Endothelial cell of umbilical vein (primary cell): ENCODE measurements at regions not wholly inside any gene's neighbourhood (a gene's known extent, or its start where the extent isn't known, plus 50 kb on each side); places are given as distances from the start of the nearest gene placed in this dataset.

Source experiments
- BruUV-seq: library from RNA; stranded (reverse); fragments of 400-500 nt; replicated peaks from 2 replicates; lab custom pipeline; 2021; lab: Mats Ljungman, UMichigan
- CTCF ChIA-PET: fragments of 300-600, 350-600 bp; sonication (Branson Sonifier 250); formaldehyde crosslinking; loops from one replicate; lab custom pipeline; 2021; ENCODE audit warnings: antibody characterized with exemption, inconsistent platforms; lab: Charles Lee
- POLR2A ChIA-PET: fragments of 300-600, 350-600 bp; sonication (Branson Sonifier 250); formaldehyde crosslinking; loops from one replicate; lab custom pipeline; 2021; ENCODE audit warnings: antibody characterized with exemption, inconsistent platforms; lab: Charles Lee
- DNase-seq: peaks from one replicate; pipeline ENCODE4 v3.0.0-alpha.2; 2011; ENCODE audit warnings: low read depth, low spot score
- FAIRE-seq: peaks from 2 replicates; lab custom pipeline; 2011; peaks lifted over from hg19 to GRCh38; lab: Jason Lieb, UNC
- H2AFZ ChIP-seq: 2 replicates; pipeline ENCODE4 v1.6.0; 2012; ENCODE audit warnings: low read depth, low read length, control low read depth, inconsistent platforms
- H3K27ac ChIP-seq: 2 replicates; pipeline ENCODE4 v1.5.1; 2011; ENCODE audit warnings: low read depth, mild to moderate bottlenecking, control low read depth, low read length, moderate library complexity; ENCODE audit not compliant: insufficient read depth
- H3K27me3 ChIP-seq, 2 experiments: 2 replicates each; pipeline versions ENCODE4 v1.6.0 to v1.6.1; 2011; ENCODE audit warnings: low read length in 2 of 2, mixed read lengths in 1 of 2; ENCODE audit not compliant: control insufficient read depth in 2 of 2, insufficient read depth in 2 of 2
- H3K36me3 ChIP-seq, 2 experiments: 2 replicates in 1 of 2; 3 replicates in 1 of 2; pipeline ENCODE4 v1.5.1; 2011; ENCODE audit warnings: low read length in 2 of 2, mild to moderate bottlenecking in 1 of 2, moderate library complexity in 1 of 2; ENCODE audit not compliant: control insufficient read depth in 2 of 2, insufficient read depth in 2 of 2; ENCODE audit errors: extremely low read depth in 1 of 2
- H3K4me1 ChIP-seq: 3 replicates; pipeline ENCODE4 v1.5.1; 2011; ENCODE audit warnings: mild to moderate bottlenecking, low read length; ENCODE audit not compliant: control insufficient read depth, insufficient read depth; ENCODE audit errors: extremely low read depth
- H3K4me2 ChIP-seq: 2 replicates; pipeline ENCODE4 v1.6.1; 2011; ENCODE audit warnings: low read length, control low read depth, mixed read lengths; ENCODE audit not compliant: insufficient read depth
- H3K4me3 ChIP-seq, 3 experiments: fragments of 200-600 bp in 1 of 3; sonication (generic), shearing (Covaris generic) in 1 of 3; replicated peaks in 1 of 3; 2 replicates each; pipeline ENCODE4 v1.5.1; 2011 to 2016; ENCODE audit warnings: control low read depth in 3 of 3, low read length in 3 of 3, mild to moderate bottlenecking in 2 of 3, inconsistent platforms in 1 of 3, low read depth in 1 of 3, moderate library complexity in 1 of 3; ENCODE audit not compliant: insufficient read depth in 1 of 3
- H3K79me2 ChIP-seq: 2 replicates; pipeline ENCODE4 v1.6.0; 2012; ENCODE audit warnings: low read length, inconsistent platforms; ENCODE audit not compliant: control insufficient read depth, insufficient read depth
- H3K9ac ChIP-seq: replicated peaks from 2 replicates; pipeline ENCODE3; 2011; ENCODE audit warnings: low read length, control low read depth; ENCODE audit not compliant: insufficient read depth; ENCODE audit errors: extremely low read depth
- H3K9me1 ChIP-seq: replicated peaks from 3 replicates; pipeline ENCODE4 v1.6.0; 2011; ENCODE audit warnings: mild to moderate bottlenecking, low read length; ENCODE audit not compliant: control insufficient read depth, insufficient read depth; ENCODE audit errors: extremely low read depth
- H3K9me3 ChIP-seq: replicated peaks from 2 replicates; pipeline ENCODE4 v1.5.1; 2012; ENCODE audit warnings: low read length, inconsistent platforms; ENCODE audit not compliant: control insufficient read depth, insufficient read depth
- H4K20me1 ChIP-seq: replicated peaks from 2 replicates; pipeline ENCODE3; 2011; ENCODE audit warnings: mild to moderate bottlenecking, low read length; ENCODE audit not compliant: control insufficient read depth, insufficient read depth; ENCODE audit errors: extremely low read depth
- EZH2 ChIP-seq: IDR thresholded peaks from 2 replicates; pipeline ENCODE4 v1.6.1; 2012; ENCODE audit warnings: borderline replicate concordance, low read depth, mild to moderate bottlenecking, moderate library complexity, low read length, inconsistent platforms; ENCODE audit not compliant: severe bottlenecking
- FOS ChIP-seq: IDR thresholded peaks from 2 replicates; pipeline ENCODE4 v1.6.1; 2011; ENCODE audit warnings: mild to moderate bottlenecking, low read length, moderate library complexity, borderline replicate concordance; ENCODE audit not compliant: insufficient read depth
- GATA2 ChIP-seq: IDR thresholded peaks from 2 replicates; pipeline ENCODE4 v1.7.0; 2011; ENCODE audit warnings: low read depth, mild to moderate bottlenecking, moderate library complexity, mixed read lengths, low read length; ENCODE audit not compliant: insufficient read length, insufficient read depth
- JUN ChIP-seq: IDR thresholded peaks from 2 replicates; pipeline ENCODE4 v1.6.1; 2011; ENCODE audit warnings: borderline replicate concordance, low read depth; ENCODE audit not compliant: insufficient read length, insufficient read depth
- MAX ChIP-seq: IDR thresholded peaks from 2 replicates; pipeline ENCODE4 v1.6.1; 2011; ENCODE audit not compliant: insufficient read depth, insufficient read length
- MYC ChIP-seq: IDR thresholded peaks from one replicate; pipeline ENCODE4 v1.6.1; 2011; ENCODE audit warnings: mild to moderate bottlenecking, low read depth, low read length
- POLR2A ChIP-seq: IDR thresholded peaks from 2 replicates; pipeline ENCODE4 v1.6.1; 2012; ENCODE audit warnings: low read depth, mild to moderate bottlenecking, control low read depth, low read length
- POLR2AphosphoS5 ChIP-seq: IDR thresholded peaks from 2 replicates; pipeline ENCODE4 v1.6.1; 2012; ENCODE audit warnings: low read depth, mild to moderate bottlenecking, control low read depth, low read length, moderate library complexity; ENCODE audit not compliant: insufficient read depth
- dilution Hi-C: fragments of 300-500 bp; cut with MboI; formaldehyde crosslinking; loops from one replicate; pipeline ENCODE4 v1.15.0; 2019; ENCODE audit warnings: low sequenced_read_pairs; ENCODE audit not compliant: extremely low pct_ligation_motif_present
- intact Hi-C: fragments of 100-400 bp; cut with micrococcal nuclease; formaldehyde crosslinking; loops from one replicate; pipeline ENCODE4 v1.10.0; 2022
- TF ChIP-seq, protein P1 (sequence below), 2 donors: IDR thresholded peaks; 1 replicate in 1 of 2; 2 replicates in 1 of 2; pipeline ENCODE4 v1.5.1; 2011; ENCODE audit warnings: low read length in 2 of 2, mild to moderate bottlenecking in 2 of 2, moderate library complexity in 2 of 2, control low read depth in 1 of 2, inconsistent platforms in 1 of 2, low read depth in 1 of 2; ENCODE audit not compliant: insufficient read depth in 1 of 2; ENCODE audit errors: extremely low read depth in 1 of 2

DNA sequence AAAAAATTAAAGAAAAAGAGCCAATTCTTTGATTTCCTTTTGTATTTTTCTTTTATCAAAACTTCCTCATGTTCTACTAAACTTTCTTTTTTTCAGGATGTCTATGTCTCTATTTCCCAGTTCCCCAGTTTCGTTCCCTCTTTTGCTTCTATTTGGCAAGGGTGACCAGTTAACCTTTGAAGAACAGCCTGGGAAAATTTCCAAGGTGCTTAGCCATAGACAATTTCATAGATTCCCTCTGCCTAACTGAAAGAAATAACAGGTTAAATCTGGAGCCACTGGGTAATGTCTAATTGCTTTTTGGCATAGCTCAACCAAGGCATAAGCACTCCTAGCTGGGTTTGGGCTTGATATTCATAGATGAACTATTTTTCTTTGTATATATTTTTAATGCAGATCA is 272.3 kb downstream of the ADGRL2 start:
- no peaks in the 10 kb centered on the region for H4K20me1 ChIP-seq
- POLR2A ChIA-PET = no interaction called here
- H3K4me2 ChIP-seq = no peak overlapping the region
- H3K4me3 ChIP-seq = no peak overlapping the region
- H3K36me3 ChIP-seq = no peaks in the 10 kb centered on the region
- no peaks in the 10 kb centered on the region for H3K4me1 ChIP-seq
- no peak for DNase-seq
- TF ChIP-seq POLR2A (no peak), FOS (no peak), GATA2 (no peak), EZH2 (no peak), MAX (no peak), JUN (no peak), MYC (no peak), POLR2AphosphoS5 (no peak)
- TF ChIP-seq, protein P1, sequence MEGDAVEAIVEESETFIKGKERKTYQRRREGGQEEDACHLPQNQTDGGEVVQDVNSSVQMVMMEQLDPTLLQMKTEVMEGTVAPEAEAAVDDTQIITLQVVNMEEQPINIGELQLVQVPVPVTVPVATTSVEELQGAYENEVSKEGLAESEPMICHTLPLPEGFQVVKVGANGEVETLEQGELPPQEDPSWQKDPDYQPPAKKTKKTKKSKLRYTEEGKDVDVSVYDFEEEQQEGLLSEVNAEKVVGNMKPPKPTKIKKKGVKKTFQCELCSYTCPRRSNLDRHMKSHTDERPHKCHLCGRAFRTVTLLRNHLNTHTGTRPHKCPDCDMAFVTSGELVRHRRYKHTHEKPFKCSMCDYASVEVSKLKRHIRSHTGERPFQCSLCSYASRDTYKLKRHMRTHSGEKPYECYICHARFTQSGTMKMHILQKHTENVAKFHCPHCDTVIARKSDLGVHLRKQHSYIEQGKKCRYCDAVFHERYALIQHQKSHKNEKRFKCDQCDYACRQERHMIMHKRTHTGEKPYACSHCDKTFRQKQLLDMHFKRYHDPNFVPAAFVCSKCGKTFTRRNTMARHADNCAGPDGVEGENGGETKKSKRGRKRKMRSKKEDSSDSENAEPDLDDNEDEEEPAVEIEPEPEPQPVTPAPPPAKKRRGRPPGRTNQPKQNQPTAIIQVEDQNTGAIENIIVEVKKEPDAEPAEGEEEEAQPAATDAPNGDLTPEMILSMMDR (IDR thresholded peaks at IDR 0.05; ENCODE audit: extremely low read depth in 1 of 2, insufficient read depth in 1 of 2, low read depth in 1 of 2, low read length in 2 of 2) = no peak
- intact Hi-C loops (no loop called here), dilution Hi-C loops (no loop called here)
- no peak for FAIRE-seq
- no peak overlapping the region for H3K27ac ChIP-seq
- no peaks in the 10 kb centered on the region for H3K27me3 ChIP-seq
- CTCF ChIA-PET = interaction anchor here (1.0 to 1.4 kb wide), 2 partner anchors 13 to 17 kb away, joined by 3 read pairs; no protein-coding TSS in a partner anchor
- no peaks in the 10 kb centered on the region for H3K9me3 ChIP-seq
- no TSS peak for BruUV-seq
- H2AFZ ChIP-seq = no peak overlapping the region
- no peak overlapping the region for H3K9ac ChIP-seq
- no peaks in the 10 kb centered on the region for H3K79me2 ChIP-seq
- no peaks in the 10 kb centered on the region for H3K9me1 ChIP-seq
